IMR-90 (cell line): ENCODE measurements at regions not wholly inside any gene's neighbourhood (a gene's known extent, or its start where the extent isn't known, plus 50 kb on each side); places are given as distances from the start of the nearest gene placed in this dataset.

Experiments
- ATAC-seq: fragments of 200-7000 bp; cut with Tn5 transposase; 2 replicates; pipeline ENCODE4 v1.9.1; 2020; ENCODE audit warnings: low read depth, mild to moderate bottlenecking, moderate library complexity
- BruUV-seq: library from RNA; stranded (reverse); fragments of 400-500 nt; replicated peaks from 2 replicates; lab custom pipeline; 2021; lab: Mats Ljungman, UMichigan
- CTCF ChIA-PET: fragments of 300-600 bp; formaldehyde crosslinking; extraction: SDS; loops from one replicate; lab custom pipeline; 2021; ENCODE audit warnings: antibody characterized with exemption; lab: Yijun Ruan, JAX
- POLR2A ChIA-PET: fragments of 300-600 bp; sonication (Branson Sonifier 250); formaldehyde crosslinking; loops from one replicate; lab custom pipeline; 2022; ENCODE audit warnings: antibody characterized with exemption; ENCODE audit not compliant: unreplicated experiment; lab: Charles Lee
- DNase-seq: peaks from one replicate; pipeline ENCODE4 v3.0.0; 2013
- H2AFZ ChIP-seq: replicated peaks from 2 replicates; pipeline ENCODE3; 2013; ENCODE audit warnings: low read length, mild to moderate bottlenecking; ENCODE audit not compliant: poor library complexity
- H2AK5ac ChIP-seq: 2 replicates; pipeline ENCODE4 v1.6.1; 2013; ENCODE audit warnings: low read depth, low read length, inconsistent platforms
- H2AK9ac ChIP-seq: replicated peaks from 2 replicates; pipeline ENCODE3; 2013; ENCODE audit warnings: mild to moderate bottlenecking, low read depth, low read length, moderate library complexity; ENCODE audit not compliant: poor library complexity
- H2BK120ac ChIP-seq: 2 replicates; pipeline ENCODE4 v1.6.1; 2013; ENCODE audit warnings: low read depth, low read length, inconsistent platforms
- H2BK15ac ChIP-seq: 3 replicates; pipeline ENCODE4 v1.6.1; 2013; ENCODE audit warnings: low read depth, low read length, inconsistent platforms
- H2BK20ac ChIP-seq: 2 replicates; pipeline ENCODE4 v1.6.1; 2013; ENCODE audit warnings: low read depth, mild to moderate bottlenecking, inconsistent platforms, low read length, moderate library complexity
- H2BK5ac ChIP-seq: 2 replicates; pipeline ENCODE4 v1.6.1; 2013; ENCODE audit warnings: mild to moderate bottlenecking, low read depth, low read length, inconsistent platforms; ENCODE audit not compliant: poor library complexity, severe bottlenecking
- H3K14ac ChIP-seq: replicated peaks from 2 replicates; pipeline ENCODE4 v1.6.1; 2013; ENCODE audit warnings: low read depth, low read length, inconsistent platforms
- H3K18ac ChIP-seq: 2 replicates; pipeline ENCODE4 v1.6.1; 2013; ENCODE audit warnings: low read depth, low read length, control low read depth
- H3K23ac ChIP-seq: 2 replicates; pipeline ENCODE4 v1.6.1; 2013; ENCODE audit warnings: low read depth, low read length, inconsistent platforms
- H3K27ac ChIP-seq: 2 replicates; pipeline ENCODE4 v1.5.1; 2013; ENCODE audit warnings: mild to moderate bottlenecking, control low read depth, low read length; ENCODE audit not compliant: insufficient read depth
- H3K27me3 ChIP-seq: 2 replicates; pipeline ENCODE4 v1.6.1; 2013; ENCODE audit warnings: low read length; ENCODE audit not compliant: control insufficient read depth, insufficient read depth
- H3K36me3 ChIP-seq: 2 replicates; pipeline ENCODE4 v1.6.1; 2013; ENCODE audit warnings: low read length, mixed read lengths; ENCODE audit not compliant: control insufficient read depth, insufficient read depth
- H3K4ac ChIP-seq: 2 replicates; pipeline ENCODE4 v1.6.1; 2013; ENCODE audit warnings: low read depth, low read length, inconsistent platforms
- H3K4me1 ChIP-seq: 2 replicates; pipeline ENCODE4 v1.6.1; 2013; ENCODE audit warnings: low read length, mixed read lengths; ENCODE audit not compliant: control insufficient read depth, insufficient read depth
- H3K4me2 ChIP-seq: 2 replicates; pipeline ENCODE4 v1.6.1; 2013; ENCODE audit warnings: low read depth, mild to moderate bottlenecking, control low read depth, low read length, moderate library complexity
- H3K4me3 ChIP-seq: 2 replicates; pipeline ENCODE4 v1.5.1; 2013; ENCODE audit warnings: low read depth, mild to moderate bottlenecking, control low read depth, low read length, moderate library complexity; ENCODE audit not compliant: insufficient read depth
- H3K56ac ChIP-seq: 2 replicates; pipeline ENCODE4 v1.6.1; 2013; ENCODE audit warnings: low read length, inconsistent platforms; ENCODE audit not compliant: insufficient read depth; ENCODE audit errors: extremely low read depth
- H3K79me1 ChIP-seq, 2 experiments: 2 replicates each; pipeline ENCODE4 v1.6.1; 2013; ENCODE audit warnings: low read length in 2 of 2, inconsistent platforms in 1 of 2, low read depth in 1 of 2
- H3K9ac ChIP-seq: 2 replicates; pipeline ENCODE4 v1.6.1; 2013; ENCODE audit warnings: low read depth, low read length, control low read depth
- H3K9me1 ChIP-seq: 2 replicates; pipeline ENCODE4 v1.6.1; 2013; ENCODE audit warnings: low read length, inconsistent platforms; ENCODE audit not compliant: insufficient read depth
- H3K9me3 ChIP-seq: 2 replicates; pipeline ENCODE4 v1.6.1; 2013; ENCODE audit warnings: low read length; ENCODE audit not compliant: control insufficient read depth, insufficient read depth
- H4K20me1 ChIP-seq: 2 replicates; pipeline ENCODE4 v1.6.1; 2013; ENCODE audit warnings: low read length, inconsistent platforms; ENCODE audit not compliant: insufficient read depth
- H4K5ac ChIP-seq: 2 replicates; pipeline ENCODE4 v1.6.1; 2013; ENCODE audit warnings: mild to moderate bottlenecking, low read depth, low read length, control low read depth
- H4K8ac ChIP-seq, 2 experiments: 2 replicates each; pipeline ENCODE4 v1.6.1; 2013; ENCODE audit warnings: low read depth in 2 of 2, low read length in 2 of 2, control low read depth in 1 of 2, inconsistent platforms in 1 of 2
- H4K91ac ChIP-seq: 2 replicates; pipeline ENCODE4 v1.6.1; 2013; ENCODE audit warnings: low read depth, low read length, inconsistent platforms; ENCODE audit not compliant: insufficient read depth
- BHLHE40 ChIP-seq: fragments of 150-350 bp; IDR thresholded peaks from 2 replicates; pipeline ENCODE4 v1.6.1; 2016; ENCODE audit warnings: mild to moderate bottlenecking, low read depth, low read length
- CEBPB ChIP-seq: IDR thresholded peaks from 2 replicates; pipeline ENCODE4 v1.6.1; 2012; ENCODE audit warnings: low read depth, low read length, improper control_type of control experiment
- CHD1 ChIP-seq: IDR thresholded peaks from 2 replicates; pipeline ENCODE4 v1.6.1; 2012; ENCODE audit warnings: low read depth, low read length, improper control_type of control experiment
- FOS ChIP-seq: fragments of 150-350 bp; IDR thresholded peaks from 2 replicates; pipeline ENCODE4 v1.6.1; 2016; ENCODE audit warnings: low read depth, low read length
- MAFK ChIP-seq: IDR thresholded peaks from 2 replicates; pipeline ENCODE4 v1.6.1; 2012; ENCODE audit warnings: low read depth, low read length, improper control_type of control experiment
- MAZ ChIP-seq: IDR thresholded peaks from 2 replicates; pipeline ENCODE4 v1.6.1; 2012; ENCODE audit warnings: low read depth, mild to moderate bottlenecking, low read length, improper control_type of control experiment, moderate library complexity, borderline replicate concordance
- MXI1 ChIP-seq: IDR thresholded peaks from 2 replicates; pipeline ENCODE4 v1.6.1; 2012; ENCODE audit warnings: low read depth, mild to moderate bottlenecking, low read length, moderate library complexity, borderline replicate concordance
- NFE2L2 ChIP-seq: fragments of 150-350 bp; IDR thresholded peaks from 2 replicates; pipeline ENCODE4 v1.6.1; 2016; ENCODE audit warnings: low read depth, mild to moderate bottlenecking, low read length
- POLR2A ChIP-seq: IDR thresholded peaks from 2 replicates; pipeline ENCODE4 v1.6.1; 2012; ENCODE audit warnings: mild to moderate bottlenecking, low read depth, low read length
- RAD21 ChIP-seq: IDR thresholded peaks from 2 replicates; pipeline ENCODE4 v1.6.1; 2012; ENCODE audit warnings: low read length, improper control_type of control experiment
- RCOR1 ChIP-seq: IDR thresholded peaks from 2 replicates; pipeline ENCODE4 v1.6.1; 2012; ENCODE audit warnings: mild to moderate bottlenecking, low read length, improper control_type of control experiment; ENCODE audit not compliant: insufficient replicate concordance
- RFX5 ChIP-seq: IDR thresholded peaks from 2 replicates; pipeline ENCODE4 v1.8.0; 2012; ENCODE audit warnings: low read depth, mild to moderate bottlenecking, low read length, moderate library complexity
- SMC3 ChIP-seq: fragments of 150-350 bp; IDR thresholded peaks from 2 replicates; pipeline ENCODE4 v1.6.1; 2016; ENCODE audit warnings: low read depth, mild to moderate bottlenecking, antibody characterized with exemption, low read length, moderate library complexity
- whole genome bisulfite sequencing, 2 experiments: methylation state at CpG; one replicate each; pipeline versions ENCODE4 v1.1.5 to v1.1.7; 2013; ENCODE audit warnings: missing lambda C conversion rate in 2 of 2; ENCODE audit not compliant: insufficient read length in 1 of 2; ENCODE audit errors: extremely low coverage in 2 of 2; 5-methylcytosine and 5-hydroxymethylcytosine counted together
- dilution Hi-C: fragments of 300-500 bp; cut with HindIII; formaldehyde crosslinking; loops from one replicate; pipeline ENCODE4 v1.14.3; 2018; ENCODE audit warnings: low sequenced_read_pairs; ENCODE audit not compliant: unreplicated experiment
- in situ Hi-C: fragments of 300-500 bp; cut with MboI; formaldehyde crosslinking; loops from 3 replicates; pipeline ENCODE4 v1.14.3; 2019; ENCODE audit warnings: low sequenced_read_pairs, inconsistent platforms, mixed read lengths
- intact Hi-C: fragments of 100-400 bp; cut with micrococcal nuclease; formaldehyde crosslinking; loops from 2 replicates; pipeline ENCODE4 v1.10.0; 2022
- TF ChIP-seq, protein P1 (sequence below): fragments of 150-350 bp; IDR thresholded peaks from 2 replicates; pipeline ENCODE4 v1.6.1; 2017; ENCODE audit warnings: mild to moderate bottlenecking, antibody characterized with exemption, low read length, low read depth
- TF ChIP-seq, protein P2 (sequence below): conservative IDR thresholded peaks from 2 replicates; pipeline ENCODE4 v1.5.1; 2012; ENCODE audit warnings: mild to moderate bottlenecking, low read depth, low read length, improper control_type of control experiment
- TF ChIP-seq, protein P3 (sequence below): fragments of 150-350 bp; IDR thresholded peaks from 2 replicates; pipeline ENCODE4 v1.6.1; 2016; ENCODE audit warnings: low read depth, mild to moderate bottlenecking, low read length, moderate library complexity, borderline replicate concordance

DNA sequence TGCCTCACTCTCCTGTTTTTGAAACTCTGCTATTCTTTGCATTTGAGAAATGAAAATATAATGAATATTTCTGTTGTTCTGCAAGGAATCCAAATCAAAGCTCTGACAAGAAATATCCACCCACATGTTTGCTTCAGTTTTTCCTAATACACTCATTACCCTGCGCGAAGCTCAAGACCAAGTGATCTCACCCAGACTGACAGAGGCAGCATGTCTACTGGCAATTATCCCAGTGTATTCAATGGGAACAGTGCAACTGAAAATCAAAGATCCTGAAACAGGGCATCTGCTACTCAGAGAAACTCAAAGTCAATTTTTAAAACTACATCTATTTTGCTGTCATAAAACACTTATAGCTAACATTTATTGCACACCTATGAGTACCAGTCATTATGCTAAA is 321.0 kb upstream of the LRRC7 start:
- no peaks in the 10 kb centered on the region for H4K20me1 ChIP-seq
- no peak overlapping the region for H3K18ac ChIP-seq
- H4K8ac ChIP-seq: no peak overlapping the region
- no peaks in the 10 kb centered on the region for H3K27me3 ChIP-seq
- intact Hi-C loops: no loop called here
- ChIA-PET POLR2A (no interaction called here), CTCF (no interaction called here)
- H2BK15ac ChIP-seq: no peak overlapping the region
- DNase-seq (no peak), ATAC-seq (no peak)
- H3K4me1 ChIP-seq: no peaks in the 10 kb centered on the region
- H3K79me1 ChIP-seq: no peaks in the 10 kb centered on the region
- no peak overlapping the region for H3K14ac ChIP-seq
- H3K4ac ChIP-seq: no peak overlapping the region
- WGBS, 2 experiments: 67% methylated on average over 2 of the region's 2 CpGs; no CpG with 5 or more reads in 1 of the 2 experiments
- H2AK9ac ChIP-seq: no peak overlapping the region
- in situ Hi-C loops: no loop called here
- H3K23ac ChIP-seq: no peak overlapping the region
- H3K9me3 ChIP-seq: no peaks in the 10 kb centered on the region
- no peak overlapping the region for H4K91ac ChIP-seq
- no peak overlapping the region for H3K4me3 ChIP-seq
- no peak overlapping the region for H3K4me2 ChIP-seq
- H4K5ac ChIP-seq: no peak overlapping the region
- dilution Hi-C loops: no loop called here
- no peak overlapping the region for H3K56ac ChIP-seq
- H2AFZ ChIP-seq: no peak overlapping the region
- TF ChIP-seq RAD21 (no peak), BHLHE40 (no peak), CHD1 (no peak), FOS (no peak), CEBPB (no peak), RCOR1 (no peak), MAFK (no peak), MAZ (no peak), MXI1 (no peak), POLR2A (no peak), NFE2L2 (no peak), RFX5 (no peak), SMC3 (no peak)
- TF ChIP-seq, protein P1, sequence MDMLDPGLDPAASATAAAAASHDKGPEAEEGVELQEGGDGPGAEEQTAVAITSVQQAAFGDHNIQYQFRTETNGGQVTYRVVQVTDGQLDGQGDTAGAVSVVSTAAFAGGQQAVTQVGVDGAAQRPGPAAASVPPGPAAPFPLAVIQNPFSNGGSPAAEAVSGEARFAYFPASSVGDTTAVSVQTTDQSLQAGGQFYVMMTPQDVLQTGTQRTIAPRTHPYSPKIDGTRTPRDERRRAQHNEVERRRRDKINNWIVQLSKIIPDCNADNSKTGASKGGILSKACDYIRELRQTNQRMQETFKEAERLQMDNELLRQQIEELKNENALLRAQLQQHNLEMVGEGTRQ: no peak
- TF ChIP-seq, protein P2, sequence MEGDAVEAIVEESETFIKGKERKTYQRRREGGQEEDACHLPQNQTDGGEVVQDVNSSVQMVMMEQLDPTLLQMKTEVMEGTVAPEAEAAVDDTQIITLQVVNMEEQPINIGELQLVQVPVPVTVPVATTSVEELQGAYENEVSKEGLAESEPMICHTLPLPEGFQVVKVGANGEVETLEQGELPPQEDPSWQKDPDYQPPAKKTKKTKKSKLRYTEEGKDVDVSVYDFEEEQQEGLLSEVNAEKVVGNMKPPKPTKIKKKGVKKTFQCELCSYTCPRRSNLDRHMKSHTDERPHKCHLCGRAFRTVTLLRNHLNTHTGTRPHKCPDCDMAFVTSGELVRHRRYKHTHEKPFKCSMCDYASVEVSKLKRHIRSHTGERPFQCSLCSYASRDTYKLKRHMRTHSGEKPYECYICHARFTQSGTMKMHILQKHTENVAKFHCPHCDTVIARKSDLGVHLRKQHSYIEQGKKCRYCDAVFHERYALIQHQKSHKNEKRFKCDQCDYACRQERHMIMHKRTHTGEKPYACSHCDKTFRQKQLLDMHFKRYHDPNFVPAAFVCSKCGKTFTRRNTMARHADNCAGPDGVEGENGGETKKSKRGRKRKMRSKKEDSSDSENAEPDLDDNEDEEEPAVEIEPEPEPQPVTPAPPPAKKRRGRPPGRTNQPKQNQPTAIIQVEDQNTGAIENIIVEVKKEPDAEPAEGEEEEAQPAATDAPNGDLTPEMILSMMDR: no peak
- TF ChIP-seq, protein P3, sequence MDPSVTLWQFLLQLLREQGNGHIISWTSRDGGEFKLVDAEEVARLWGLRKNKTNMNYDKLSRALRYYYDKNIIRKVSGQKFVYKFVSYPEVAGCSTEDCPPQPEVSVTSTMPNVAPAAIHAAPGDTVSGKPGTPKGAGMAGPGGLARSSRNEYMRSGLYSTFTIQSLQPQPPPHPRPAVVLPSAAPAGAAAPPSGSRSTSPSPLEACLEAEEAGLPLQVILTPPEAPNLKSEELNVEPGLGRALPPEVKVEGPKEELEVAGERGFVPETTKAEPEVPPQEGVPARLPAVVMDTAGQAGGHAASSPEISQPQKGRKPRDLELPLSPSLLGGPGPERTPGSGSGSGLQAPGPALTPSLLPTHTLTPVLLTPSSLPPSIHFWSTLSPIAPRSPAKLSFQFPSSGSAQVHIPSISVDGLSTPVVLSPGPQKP: no peak
- H3K9me1 ChIP-seq: no peaks in the 10 kb centered on the region
- H3K36me3 ChIP-seq: no peaks in the 10 kb centered on the region
- H3K27ac ChIP-seq: no peak overlapping the region
- BruUV-seq: no TSS peak
- no peak overlapping the region for H3K9ac ChIP-seq
- no peak overlapping the region for H2AK5ac ChIP-seq
- H2BK20ac ChIP-seq: no peak overlapping the region
- H2BK120ac ChIP-seq: no peak overlapping the region
- H2BK5ac ChIP-seq: no peak overlapping the region
